GM08714 (cell line): ENCODE measurements at regions not wholly inside any gene's neighbourhood (a gene's known extent, or its start where the extent isn't known, plus 50 kb on each side); places are given as distances from the start of the nearest gene placed in this dataset.
"Not testable (repeated sequence)": the region's sequence is repeated elsewhere in the genome, so short reads cannot be mapped to it uniquely, and the experiment has no call there.

Source experiments
- H3K4me3 ChIP-seq: fragments of 200-500 bp; sonication (Bioruptor generic); 2 replicates; pipeline ENCODE4 v1.5.1; 2014; ENCODE audit warnings: mild to moderate bottlenecking, low read length, inconsistent platforms
- ZNF274 ChIP-seq: IDR thresholded peaks from 2 replicates; pipeline ENCODE4 v1.6.1; 2012; ENCODE audit warnings: mild to moderate bottlenecking, low read depth, low read length

GRCh38 chr16:16930309-16931000, 540.3 kb downstream of the XYLT1 start:
- H3K4me3 ChIP-seq: no peak overlapping the region
- TF ChIP-seq ZNF274: no peak

DNA sequence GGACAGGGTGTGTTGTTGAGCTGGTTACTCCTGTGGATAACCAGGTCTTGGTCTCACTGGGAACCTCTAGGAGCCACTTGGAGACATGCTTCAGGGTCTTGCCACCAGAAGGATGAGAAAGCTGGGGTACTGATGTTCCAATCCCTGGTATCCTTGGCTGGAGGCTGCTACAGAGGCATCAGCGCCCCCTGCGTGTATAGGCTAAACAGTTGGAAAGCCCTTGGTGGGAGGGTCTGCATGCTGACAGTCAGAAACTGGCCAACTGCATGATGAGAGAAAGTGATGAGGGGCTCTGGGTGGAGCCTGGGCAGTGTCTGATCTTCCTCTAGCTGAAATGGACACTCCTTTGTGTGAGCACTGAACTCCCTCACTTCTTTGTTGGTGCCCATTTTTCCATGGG, 536.9 kb downstream of the XYLT1 start:
- no peak for TF ChIP-seq ZNF274

DNA sequence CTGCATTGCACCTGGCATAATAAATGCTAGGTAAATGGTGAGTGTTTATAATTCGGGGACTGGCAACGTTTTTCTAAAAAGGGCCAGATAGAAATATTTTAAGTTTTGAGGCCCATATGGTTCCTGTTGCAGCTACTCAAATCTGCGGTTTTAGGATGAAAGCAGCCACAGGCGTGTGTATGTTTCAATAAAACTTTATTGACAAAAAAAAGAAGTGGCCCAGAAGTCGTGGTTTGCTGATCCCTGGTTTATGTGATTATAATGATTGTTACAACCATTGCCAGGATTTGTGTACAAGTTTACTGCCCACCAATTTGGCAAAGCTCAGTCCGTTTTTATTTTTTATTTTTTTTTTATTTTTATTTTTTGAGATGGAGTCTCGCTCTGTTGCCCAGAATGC, 536.1 kb downstream of the XYLT1 start:
- TF ChIP-seq ZNF274: no peak
- H3K4me3 ChIP-seq: no peak overlapping the region

More for the DNA sequence above, 536.9 kb downstream of the XYLT1 start:
- H3K4me3 ChIP-seq: no peak overlapping the region

GRCh38 chr16:16935909-16936308, 534.9 kb downstream of the XYLT1 start:
- not testable (repeated sequence) for H3K4me3 ChIP-seq

DNA sequence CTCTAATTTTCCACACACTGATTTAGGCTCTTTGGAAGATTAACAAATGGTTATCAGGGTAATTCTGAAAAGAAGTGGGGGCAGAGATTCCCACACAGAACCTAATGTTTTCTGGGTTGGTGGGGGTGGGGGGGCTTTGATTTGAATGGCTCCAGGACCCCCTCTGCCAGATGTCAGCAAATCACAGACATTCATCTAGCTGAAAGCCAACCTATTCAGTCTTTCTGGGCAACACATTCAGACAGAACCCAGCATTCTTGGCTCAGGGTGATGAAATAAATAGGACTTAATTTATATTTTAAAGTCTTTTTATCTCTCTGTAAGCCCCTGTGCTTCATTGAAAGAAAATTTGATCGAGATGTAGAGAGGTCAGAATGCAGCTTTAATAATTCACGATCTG, 533.2 kb downstream of the XYLT1 start:
- no peak overlapping the region for H3K4me3 ChIP-seq
- no peak for TF ChIP-seq ZNF274

DNA sequence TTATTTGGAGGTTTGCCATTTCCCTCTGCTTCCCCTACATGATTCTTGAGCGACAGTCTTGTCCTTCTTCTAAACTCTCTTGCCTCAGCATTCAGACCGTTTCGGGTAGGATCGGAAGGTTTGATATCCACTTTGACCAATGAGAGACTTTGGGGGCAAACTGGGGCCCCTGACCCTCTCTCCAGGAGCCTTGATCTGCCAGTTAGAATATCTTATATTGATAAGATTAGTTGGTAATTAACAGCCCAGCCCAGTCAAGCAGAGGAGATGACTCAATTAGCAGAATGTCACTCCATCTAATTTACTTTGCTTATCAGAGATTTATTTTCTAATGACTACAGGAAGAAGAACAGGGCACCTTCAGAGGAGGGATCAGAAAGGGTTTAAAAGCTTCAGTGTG, 532.8 kb downstream of the XYLT1 start:
- no peak for TF ChIP-seq ZNF274

GRCh38 chr16:16938980-16939379, 531.8 kb downstream of the XYLT1 start:
- H3K4me3 ChIP-seq: no peak overlapping the region
- TF ChIP-seq ZNF274: no peak

More for the DNA sequence above, 532.8 kb downstream of the XYLT1 start:
- H3K4me3 ChIP-seq: no peak overlapping the region

DNA sequence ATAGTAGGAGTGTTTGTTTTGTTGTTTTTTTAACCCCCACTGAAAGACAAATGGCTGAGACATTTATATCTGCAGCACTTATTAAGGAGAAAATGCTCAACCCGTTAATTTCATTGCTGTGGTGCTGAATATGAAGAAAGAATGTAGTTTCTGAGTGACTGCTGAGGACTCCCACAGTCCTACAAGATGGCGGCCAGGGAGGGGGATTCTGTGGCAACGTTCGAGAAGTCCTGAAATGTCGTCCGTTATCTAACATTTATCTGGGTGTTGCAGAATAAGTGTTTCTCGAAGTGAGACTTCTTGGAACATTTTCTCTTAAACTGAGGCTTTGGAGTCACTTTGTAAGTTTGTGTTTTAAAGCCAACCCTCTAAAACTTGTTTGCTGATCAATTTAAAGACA, 530.4 kb downstream of the XYLT1 start:
- no peak overlapping the region for H3K4me3 ChIP-seq
- TF ChIP-seq ZNF274: no peak

DNA sequence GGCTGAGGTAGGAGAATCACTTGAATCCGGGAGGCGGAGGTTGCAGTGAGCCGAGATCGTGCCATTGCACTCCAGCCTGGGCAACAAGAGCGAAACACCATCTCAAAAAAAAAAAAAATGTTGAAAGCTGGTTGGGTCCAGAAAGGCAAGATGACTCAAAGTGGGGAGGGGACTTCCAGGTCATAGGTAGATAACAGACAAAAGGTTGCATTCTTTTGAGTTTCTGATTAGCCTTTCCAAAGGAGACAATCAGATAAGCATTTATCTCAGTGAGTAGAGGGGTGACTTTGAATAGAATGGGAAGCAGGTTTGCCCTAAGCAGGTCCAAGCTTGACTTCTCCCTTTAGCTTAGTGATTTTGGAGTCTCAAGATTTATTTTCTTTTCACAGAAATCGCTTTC, 527.9 kb downstream of the XYLT1 start:
- not testable (repeated sequence) for H3K4me3 ChIP-seq

GRCh38 chr16:16945207-16945606, 525.6 kb downstream of the XYLT1 start:
- no peak for TF ChIP-seq ZNF274
- H3K4me3 ChIP-seq: no peak overlapping the region

DNA sequence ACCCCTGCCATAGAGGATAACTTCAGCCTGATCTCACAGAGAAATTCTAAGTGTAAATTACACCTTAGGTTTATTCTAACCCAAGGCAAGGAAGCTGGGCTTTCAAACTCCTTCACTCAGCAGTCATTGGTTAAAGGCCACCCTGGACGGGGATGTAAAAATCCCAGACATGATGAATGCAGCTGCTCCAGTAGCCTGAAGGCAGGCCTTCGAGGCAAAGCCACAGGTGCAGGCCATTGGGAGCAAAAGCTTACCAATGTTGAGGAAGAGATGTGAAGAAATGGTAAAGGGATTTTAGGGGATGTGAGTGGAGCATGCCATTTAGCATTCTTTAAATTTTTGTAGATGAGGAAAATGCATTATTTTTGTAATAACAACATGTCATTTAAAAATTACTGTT, 514.4 kb downstream of the XYLT1 start:
- no peak overlapping the region for H3K4me3 ChIP-seq
- TF ChIP-seq ZNF274: no peak

GRCh38 chr16:16960785-16961184, 510.0 kb downstream of the XYLT1 start:
- TF ChIP-seq ZNF274: no peak
- H3K4me3 ChIP-seq: no peak overlapping the region

GRCh38 chr16:16966439-16966838, 504.3 kb downstream of the XYLT1 start:
- H3K4me3 ChIP-seq: no peak overlapping the region
- no peak for TF ChIP-seq ZNF274

- TF ChIP-seq ZNF274: no peak
- H3K4me3 ChIP-seq: no peak overlapping the region
Measured at GRCh38 chr16:16971042-16971441, 499.7 kb downstream of the XYLT1 start.

DNA sequence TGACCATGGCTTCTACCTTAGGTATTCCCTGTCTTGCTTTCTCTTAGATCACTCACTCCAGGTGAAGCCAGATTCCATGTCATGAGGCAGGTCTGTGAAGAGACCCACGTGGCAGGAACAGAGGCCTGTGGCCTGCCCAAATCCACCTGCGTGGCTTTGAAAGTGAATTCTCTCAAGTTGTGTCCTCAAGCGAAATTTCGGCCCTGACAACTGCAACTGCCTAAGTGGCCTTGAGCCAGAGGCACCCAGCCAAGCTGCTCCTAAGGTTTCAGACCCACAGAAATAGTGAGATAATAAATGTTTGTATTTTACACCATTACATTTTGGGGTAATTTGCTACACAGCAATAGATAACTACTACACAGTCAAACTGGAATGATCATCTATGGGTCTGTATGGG, 497.9 kb downstream of the XYLT1 start:
- H3K4me3 ChIP-seq: no peak overlapping the region
- TF ChIP-seq ZNF274: no peak
